KG1 (cell line): ENCODE measurements at regions not wholly inside any gene's neighbourhood (a gene's known extent, or its start where the extent isn't known, plus 50 kb on each side); places are given as distances from the start of the nearest gene placed in this dataset.

Experiments
- DNase-seq: peaks from one replicate; lab custom pipeline; 2025; lab: John Stamatoyannopoulos, UW

DNA sequence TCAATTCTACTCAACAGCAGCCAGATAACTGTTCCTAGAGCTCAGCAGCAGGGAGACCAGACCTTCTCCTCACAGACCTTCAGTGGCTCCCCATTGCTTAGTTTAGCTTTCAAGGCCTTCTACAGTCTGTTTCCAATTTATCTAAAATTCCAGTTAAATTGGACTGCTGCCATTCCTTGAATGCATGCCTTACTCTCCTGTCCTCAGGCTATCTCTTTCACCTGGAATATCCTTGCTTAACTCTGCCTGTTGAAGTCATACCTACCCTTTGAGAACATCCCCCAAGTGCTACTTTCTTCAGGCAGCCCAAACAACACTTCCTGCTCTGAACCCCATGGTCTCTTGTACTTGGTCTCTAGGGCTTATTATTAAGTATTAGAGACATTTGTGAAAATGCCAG lies 120.7 kb upstream of the TENM4 start:
- DNase-seq: no peak

DNA sequence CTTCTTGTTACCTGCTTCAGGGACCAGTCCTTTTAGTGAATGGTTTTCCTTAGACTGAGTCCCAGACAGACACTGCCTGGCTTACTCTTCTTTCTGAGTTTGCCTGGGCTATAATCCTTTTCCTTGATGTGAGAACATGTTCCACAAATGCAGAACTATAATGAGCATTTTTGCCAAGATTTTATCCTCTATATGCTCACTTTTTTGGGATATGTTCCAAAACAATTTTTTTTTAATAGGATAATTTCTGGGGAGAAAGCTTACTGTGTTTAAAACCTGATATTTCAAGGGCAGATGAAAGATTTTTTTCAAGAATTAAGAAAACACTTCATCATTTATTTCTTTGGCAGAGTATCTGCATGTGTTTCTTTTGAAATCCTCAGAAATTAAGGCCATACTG lies 110.0 kb upstream of the TENM4 start:
- DNase-seq: no peak

DNA sequence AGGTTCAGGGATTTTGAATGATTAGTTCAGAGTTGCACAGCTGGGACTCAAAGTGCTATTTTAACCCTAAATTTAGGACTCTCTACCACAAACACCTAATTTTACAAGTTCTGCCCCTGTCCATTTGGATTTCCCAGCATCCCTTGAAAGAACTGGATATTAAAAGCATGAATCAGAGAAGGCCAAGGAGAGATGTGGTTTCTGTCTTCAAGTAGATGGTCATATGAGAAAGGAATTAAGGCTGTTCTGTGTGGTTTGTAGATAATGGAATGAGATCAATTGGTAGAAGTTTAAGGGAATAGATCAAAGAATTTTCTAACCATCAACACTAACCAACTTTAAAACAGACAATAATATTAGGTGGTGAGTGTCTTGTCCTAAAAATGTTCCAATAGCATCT lies 106.4 kb upstream of the TENM4 start:
- no peak for DNase-seq

DNA sequence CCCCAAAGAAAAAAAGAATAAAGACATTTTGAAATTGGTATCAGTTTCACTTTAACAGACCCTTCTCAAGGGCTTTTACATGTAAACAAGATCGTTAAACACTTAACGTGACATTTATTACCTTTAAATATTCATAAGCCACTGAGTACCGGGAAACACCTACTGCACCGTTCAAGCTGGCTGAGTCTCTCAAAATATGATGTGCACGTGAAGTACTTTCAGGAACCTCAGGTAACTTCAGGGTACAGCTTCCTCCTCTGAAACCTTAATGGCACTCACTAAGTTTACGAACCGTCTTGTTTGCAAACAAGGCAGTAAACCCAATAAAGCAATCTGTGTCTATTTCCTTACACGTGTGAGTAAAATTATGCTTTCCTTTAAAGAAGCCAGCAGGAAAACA lies 105.5 kb upstream of the TENM4 start:
- DNase-seq: no peak

DNA sequence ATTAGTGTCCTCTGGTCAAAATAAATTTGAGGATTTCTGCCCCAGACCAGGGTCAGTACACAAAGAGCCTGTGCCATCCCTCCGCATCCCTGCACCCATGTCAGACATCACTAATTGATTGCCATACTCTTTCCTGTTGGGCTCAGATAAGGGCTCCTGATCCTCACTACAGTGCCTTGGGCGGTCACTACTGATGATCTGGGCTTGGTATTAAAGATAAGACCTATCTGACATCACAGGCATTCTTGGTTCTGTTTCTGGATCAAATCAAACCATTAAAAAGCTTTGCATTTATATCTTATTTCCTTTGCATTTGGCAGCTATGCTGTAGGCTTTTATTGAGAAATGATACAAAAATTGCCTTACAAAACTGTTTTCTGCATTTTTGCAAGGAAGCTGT lies 103.5 kb upstream of the TENM4 start:
- DNase-seq: no peak

DNA sequence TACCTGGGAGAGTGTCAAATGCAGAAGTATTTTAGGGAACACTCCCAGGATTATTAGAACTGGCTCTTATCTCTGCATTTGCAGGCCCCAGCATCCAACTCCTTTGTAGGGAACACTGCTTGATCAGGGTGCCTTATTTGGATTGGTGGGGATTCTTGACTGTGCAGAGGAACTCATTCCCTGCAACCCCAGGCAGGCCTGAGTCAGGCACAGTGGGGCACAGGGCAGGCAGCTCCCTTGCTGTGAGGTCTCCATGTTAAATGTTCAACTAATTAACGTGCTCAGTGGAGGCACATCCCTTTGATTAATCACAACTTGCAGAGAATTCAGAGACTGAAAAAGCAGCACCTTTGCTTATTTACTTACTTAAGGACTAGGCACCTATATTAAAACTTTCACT lies 102.3 kb upstream of the TENM4 start:
- no peak for DNase-seq

DNA sequence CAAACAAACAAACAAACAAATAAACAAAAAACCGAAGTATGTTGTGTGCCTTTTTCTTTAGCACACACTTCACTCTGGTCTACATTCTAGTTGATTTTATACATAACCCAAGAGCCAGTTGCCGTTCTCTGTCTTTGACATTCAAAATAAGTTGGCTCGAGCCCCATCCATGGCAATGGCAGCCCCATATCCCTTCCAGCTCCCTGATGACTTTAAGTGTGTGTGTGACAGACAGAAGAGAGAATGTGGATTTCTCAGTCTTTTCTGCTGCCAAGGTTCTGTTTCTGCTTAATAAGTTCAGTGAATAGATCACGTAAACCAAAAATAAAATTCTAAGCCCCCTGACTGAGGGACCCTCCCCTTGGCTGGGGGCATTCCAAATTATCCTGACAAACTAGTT lies 100.6 kb upstream of the TENM4 start:
- no peak for DNase-seq

DNA sequence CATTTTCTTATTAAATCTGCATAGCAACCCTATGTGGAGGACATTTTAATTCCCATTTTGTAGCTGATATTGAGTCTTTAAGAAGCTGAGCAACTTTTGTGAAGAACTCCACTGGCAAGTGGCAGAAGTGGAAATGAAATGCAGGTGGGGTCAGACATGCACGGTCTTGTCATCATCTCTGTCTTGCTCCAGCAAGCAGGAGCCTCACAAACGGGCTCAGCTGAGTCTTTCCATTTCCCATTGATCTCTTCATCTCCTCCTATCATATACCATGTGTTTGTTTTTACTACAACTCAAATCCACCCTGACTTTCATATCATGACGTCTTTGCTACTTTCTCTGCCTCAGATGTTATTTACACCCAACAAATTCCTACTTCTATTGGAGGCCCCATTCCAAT lies 97.9 kb upstream of the TENM4 start:
- no peak for DNase-seq

DNA sequence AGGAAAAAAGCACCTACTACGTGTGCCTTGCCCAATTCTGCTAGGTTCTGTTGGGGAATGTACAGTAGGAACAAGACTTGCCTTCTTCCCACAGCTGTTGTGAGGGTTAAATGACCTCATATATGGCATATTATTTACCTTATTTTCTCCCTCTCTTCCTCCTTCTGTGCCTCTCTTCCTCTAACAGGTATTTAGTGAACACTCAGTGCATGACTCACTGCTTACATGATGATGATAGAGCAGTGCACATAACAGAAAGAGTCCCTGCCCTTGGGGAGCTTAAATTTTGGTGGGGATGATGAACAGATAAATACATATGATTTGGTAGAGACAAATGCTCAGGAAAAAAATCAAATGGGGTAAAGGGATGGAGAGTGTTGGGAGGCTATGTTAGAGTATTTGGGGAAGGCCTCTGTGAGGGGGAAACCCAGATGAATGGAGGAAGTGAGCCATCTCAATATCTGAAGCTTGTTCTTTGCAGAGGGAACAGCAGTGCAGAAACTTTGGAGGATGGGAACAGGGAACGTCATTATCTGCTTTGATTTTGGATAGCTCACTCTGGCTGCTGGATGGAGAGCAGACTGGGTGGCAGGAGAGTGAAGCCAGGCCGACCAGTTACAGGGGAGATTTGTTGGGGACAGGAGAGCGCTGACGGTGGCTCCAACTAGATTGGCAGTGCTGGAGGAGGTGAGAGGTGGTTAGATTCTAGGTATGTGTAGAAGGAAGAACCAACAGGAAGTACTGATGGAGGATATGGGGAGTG lies 95.5 kb upstream of the TENM4 start:
- DNase-seq: no peak

DNA sequence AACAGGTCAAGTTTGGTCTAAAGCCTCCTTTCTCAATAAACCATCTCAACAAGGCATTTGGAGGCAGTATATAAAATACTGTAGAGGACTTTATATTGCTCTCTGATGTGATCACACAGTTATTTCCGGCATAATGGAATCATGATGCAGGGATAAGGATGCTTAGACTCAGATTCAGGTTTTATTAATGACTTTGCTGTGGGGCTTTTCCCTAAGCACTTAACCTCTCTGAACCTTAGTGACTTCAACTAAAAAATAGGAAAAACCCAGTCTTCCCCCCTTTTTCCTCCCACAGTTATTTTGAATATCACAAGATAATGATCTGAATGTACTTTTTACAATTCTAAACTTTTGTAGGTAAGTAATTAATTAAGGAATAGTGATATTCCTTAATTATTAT lies 94.8 kb upstream of the TENM4 start:
- no peak for DNase-seq

DNA sequence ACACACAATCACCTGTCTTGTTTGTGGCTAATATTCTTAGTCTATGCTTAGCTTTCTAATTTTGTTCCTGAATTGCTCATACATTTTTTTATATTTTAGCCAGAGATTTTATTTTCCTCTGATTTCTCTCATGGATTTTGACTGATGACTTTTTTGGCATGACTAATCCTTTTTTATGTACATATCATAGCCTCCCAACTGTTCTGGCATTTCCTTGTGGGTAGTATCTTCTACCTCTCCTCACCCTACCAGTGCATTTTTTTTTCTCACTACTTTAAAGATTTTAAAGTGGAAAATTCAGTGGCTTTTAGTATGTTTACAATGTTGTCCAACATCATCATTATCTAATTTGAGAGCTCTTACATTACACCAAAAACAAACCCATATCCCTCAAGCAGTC lies 84.4 kb upstream of the TENM4 start:
- DNase-seq: no peak

DNA sequence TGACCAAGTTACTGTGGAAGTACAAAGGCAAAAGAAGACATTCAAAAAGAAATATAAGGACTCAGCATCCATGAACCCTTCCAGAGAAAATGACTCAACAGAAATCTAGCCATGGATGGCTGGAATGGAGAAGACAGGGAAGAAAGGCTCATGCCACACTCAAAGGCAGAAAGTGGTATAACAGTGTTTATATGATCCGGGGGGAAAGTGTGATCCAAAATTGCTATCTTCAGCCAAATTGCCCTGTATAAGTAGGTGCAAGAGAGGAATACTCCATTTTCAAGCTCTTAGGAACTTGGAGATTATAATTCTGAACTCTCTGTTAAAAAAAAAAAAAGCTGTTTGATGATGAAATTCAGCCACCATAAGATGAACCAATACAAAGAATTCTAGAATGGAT lies 81.8 kb upstream of the TENM4 start:
- DNase-seq: no peak

DNA sequence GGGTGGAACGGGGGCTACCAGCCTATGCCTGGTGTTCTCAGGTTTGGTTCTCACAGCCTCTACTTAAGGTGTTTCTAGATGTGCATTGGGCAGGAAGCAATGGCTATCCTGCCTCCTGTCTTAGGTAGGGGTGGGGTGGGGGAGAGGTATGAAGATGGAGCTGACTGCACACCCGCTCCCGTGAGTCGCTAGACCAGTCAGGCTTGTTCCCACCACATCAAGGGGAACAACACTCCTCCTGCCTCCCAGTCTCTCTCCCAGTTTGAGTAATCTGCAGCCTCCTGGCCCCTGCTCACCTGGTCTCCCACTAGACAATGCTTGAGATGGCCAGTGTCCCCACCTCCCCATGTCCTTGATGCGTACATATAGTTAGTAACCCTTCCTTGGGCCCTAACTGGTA lies 79.3 kb upstream of the TENM4 start:
- DNase-seq: no peak

DNA sequence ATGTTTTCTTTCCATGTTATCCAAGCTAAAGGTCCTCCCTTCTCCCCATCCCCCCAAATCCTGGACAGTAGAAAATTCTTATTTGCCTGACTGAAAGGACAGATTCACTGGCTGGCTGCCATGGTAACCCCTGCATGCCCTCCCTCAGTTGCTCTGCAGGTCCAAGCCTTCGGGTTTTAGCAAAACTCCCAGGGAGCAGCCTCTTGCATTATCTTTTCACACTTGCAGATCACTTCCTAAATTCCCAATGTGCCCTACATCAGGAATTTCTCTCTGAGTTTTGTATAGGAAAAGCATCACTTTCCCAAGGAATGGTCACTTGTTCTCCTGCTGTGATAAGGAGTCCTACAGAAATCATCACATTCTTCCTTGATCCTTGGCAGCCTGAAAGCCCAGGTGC lies 75.0 kb upstream of the TENM4 start:
- no peak for DNase-seq

DNA sequence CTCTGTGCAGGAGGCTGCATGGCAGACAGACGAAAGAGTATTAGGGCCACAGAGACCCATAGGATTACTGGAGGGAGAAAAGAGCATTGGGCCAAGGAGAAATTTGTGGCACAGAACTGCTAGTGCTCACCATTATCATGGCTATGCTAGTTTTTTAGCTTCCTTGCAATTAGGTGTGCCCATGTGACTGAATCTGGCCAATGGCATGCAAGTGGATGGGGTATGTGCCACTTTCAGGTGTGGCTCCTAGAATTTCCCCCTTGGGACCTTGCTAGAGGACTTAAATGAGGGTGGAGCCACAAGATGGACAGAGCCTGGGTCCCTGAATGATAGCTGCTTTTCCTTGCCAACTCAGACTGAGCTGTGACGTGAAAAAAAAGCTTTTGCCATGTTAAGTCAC lies 73.9 kb upstream of the TENM4 start:
- DNase-seq: no peak

DNA sequence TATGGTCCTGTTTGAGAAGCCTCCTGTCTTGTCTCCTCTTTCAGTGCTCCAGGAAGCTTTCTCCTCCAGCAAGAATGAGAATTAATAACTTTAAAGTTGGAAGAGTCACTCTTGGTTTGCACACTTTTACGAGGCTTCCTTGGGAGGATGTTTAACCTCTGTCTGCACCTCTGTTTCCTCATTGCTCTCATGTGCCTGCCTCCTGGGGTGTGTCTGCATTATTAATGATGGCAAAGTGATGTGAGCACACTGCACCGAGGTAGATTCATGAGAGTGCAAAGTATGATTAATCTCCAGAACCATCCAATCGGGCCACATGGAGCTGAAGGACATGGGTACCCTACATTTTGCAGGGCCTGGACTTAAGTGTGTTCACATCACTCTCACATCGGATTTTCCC lies 73.5 kb upstream of the TENM4 start:
- DNase-seq: no peak

DNA sequence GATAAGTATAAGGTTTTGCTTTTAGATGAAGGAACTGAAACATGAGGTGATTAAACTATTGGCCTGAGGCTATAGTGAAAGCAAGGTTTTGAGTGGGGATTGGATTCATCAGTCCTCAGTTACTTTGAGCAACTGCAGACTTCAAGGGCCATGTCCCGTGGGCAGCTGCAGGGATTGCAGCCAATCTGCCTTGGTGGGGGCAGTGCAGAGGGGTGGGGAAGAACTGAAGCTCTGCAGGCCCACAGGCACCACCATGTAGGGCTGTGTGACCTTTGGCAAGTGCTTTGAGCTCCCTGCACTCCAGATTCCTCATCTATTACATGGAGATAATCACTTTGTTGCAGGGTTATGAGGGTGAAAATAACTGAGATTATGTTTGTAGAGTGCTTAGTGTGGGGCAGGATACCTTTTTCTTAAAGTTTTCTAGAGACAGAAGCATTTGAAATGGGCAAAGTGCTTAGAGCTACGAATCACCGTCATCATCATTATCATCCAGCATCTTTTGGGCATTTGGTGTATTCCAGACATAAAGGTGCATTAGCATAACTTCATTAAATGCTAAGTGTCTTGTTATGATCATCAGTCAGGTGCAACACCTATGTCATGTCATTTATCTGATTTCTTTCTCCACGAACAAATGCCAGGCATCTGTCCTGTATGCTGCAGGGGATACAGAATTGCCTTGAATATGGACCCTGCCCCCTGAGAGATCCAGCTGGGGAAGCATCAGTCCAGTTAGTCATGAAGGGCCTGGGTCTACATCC lies 72.1 kb upstream of the TENM4 start:
- DNase-seq: no peak

DNA sequence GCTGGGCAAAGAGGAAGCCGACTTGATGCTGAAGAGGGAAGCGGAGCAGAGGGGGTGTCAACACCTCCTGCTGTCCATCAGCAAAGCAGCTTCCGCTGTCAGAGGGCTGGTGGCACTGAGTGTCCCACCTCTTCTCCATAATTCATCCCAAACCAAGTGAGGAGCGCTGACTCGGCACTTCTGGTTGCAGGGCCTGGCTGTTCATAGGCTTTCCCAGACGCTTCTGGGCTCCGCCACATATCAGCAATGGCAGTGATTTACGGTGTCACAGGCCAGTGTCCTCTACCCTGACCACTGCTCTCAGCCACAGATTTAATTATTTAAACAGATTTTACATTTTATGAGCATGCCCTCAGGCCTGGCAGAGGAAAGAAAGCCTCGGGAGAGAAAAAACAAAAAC lies 70.1 kb upstream of the TENM4 start:
- no peak for DNase-seq

DNA sequence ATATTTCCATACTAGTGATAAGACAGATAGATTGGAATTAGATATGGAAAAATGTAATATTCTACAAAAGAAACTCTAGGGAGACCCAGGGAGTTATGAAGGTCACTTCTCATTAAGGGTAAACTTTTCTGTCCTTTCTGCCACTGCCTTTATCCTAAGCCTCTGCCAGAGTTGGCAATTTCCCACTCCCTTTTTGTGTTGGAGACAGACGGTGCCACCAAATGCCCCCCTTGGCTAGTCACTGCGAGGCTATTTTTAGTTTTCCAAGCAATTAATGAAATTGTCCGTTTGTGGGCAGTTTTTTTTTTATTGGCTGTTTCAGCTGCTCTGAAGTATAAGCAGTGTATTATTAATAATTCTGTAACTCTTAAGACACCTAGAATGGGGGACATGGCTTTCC lies 67.6 kb upstream of the TENM4 start:
- DNase-seq: no peak

DNA sequence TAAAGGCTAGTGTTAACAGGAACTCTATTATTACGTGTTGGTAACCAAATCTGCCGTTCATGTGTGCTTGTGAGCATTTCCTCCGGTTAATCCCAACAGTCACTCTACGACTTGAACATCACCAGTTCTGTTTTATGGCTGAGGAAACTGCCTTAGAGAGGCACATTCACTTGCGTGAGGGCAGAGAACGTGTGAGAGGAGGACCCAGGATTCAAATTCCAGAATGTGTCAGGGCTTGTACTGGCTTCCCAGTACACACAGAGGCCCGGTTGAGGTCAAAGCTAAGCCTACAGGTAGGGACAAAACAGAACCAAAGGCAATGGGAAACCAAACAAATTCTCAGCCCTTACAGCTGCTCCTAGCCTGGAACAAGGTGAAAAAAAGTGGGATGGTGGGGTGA lies 66.9 kb upstream of the TENM4 start:
- DNase-seq: no peak

DNA sequence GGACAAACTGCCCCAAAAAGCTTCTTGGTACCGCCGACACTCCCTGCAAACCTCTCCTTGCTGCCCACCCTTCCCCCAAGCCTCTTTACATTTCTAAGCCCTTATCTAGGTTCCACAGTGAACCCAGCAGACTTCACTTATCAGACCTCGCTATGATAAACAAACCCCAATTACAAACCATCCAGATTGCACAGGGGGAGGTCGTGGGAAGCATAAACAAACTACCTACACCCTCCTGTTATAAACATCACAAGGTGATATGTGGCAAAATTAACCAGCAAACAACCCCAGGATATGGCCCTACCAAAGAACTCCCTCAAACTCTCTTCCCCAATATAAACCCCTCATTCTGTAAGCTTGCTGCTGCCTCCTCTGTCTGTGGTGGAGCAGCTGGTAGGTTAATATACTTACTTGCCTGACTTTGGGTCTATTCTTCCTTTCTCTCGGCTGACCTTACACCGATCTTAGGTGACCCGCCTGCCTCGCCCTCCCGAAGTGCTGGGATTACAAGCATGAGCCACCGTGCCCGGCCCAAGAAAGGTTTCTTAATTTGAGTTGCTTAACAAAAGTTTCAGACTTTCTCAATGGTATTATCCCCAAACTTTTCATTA lies 66.0 kb upstream of the TENM4 start:
- no peak for DNase-seq

DNA sequence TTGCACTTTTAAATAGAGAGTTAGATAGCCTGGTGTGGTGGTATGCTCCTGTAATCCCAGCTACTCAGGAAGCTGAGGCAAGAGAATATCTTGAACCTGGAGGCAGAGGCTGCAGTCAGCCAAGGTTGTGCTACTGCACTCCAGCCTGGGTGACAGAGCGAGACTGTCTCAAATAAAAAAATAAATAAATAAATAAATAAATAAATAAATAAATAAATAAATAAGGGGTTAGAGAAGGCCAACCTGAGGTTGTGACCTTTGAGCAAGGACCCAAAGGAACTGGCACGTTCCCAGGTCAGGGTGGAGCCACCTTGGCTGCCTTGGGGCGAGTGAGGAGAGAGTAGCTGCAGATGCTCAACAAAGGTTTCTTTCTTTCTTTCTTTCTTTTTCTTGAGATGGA lies 65.3 kb upstream of the TENM4 start:
- no peak for DNase-seq

DNA sequence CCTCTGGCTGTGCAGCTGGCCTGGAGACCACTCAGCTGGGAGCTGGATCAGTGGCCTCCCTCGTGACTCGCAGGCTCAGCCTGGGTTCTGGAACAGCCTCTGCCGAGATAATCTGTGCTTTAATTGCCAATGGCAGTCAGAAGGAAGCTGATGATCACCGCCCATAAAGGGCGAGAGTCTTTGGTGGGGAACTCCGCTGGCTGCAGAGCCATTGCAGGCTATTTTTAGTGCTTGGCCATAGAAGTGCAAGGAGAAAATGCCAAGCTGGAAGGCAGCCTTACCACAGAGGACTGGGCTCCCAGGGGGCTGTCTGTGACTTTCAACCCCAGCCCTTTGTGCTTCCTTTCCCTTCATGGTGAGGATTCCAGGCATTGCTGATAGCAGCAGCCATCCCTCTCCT lies 62.2 kb upstream of the TENM4 start:
- no peak for DNase-seq

DNA sequence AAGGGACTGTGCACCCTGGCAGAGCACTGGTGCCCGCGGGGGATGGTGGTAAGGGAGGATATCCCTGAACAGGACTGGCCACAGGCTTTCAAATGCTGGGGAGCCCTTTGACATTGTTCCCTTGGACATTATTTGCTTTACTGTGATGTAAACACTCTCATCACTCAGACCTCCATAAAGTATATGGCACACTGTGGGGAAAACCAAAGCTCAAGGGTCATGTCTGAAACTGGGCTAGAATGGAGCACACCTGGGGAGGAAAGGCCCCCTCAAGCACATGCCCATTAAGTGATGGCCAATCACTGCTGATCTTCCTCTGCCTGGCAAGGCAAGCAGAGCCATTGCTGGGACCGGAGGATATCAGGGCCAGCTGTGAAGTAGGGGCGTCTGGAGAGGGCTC lies 60.9 kb upstream of the TENM4 start:
- no peak for DNase-seq
